Smooth muscle cell (in vitro differentiated cells): ENCODE measurements at regions not wholly inside any gene's neighbourhood (a gene's known extent, or its start where the extent isn't known, plus 50 kb on each side); places are given as distances from the start of the nearest gene placed in this dataset.

ENCODE experiments used
- DNase-seq: peaks from one replicate; lab custom pipeline; 2025; ENCODE audit not compliant: unreplicated experiment; lab: John Stamatoyannopoulos, UW
- H2AFZ ChIP-seq: fragments of 200-600 bp; sonication (generic); 2 replicates; pipeline ENCODE4 v1.6.0; 2016; ENCODE audit warnings: antibody characterized with exemption, low read depth, mild to moderate bottlenecking
- H3F3A ChIP-seq: fragments of 200-600 bp; sonication (generic); 2 replicates; pipeline ENCODE4 v1.6.0; 2017; ENCODE audit warnings: antibody characterized with exemption, low read depth
- H3K27ac ChIP-seq: fragments of 200-600 bp; sonication (generic); 2 replicates; pipeline ENCODE4 v1.5.1; 2016; ENCODE audit warnings: low read depth, mild to moderate bottlenecking
- H3K27me3 ChIP-seq: fragments of 200-600 bp; sonication (generic); 2 replicates; pipeline ENCODE4 v1.6.1; 2016; ENCODE audit warnings: low read depth, mild to moderate bottlenecking
- H3K36me3 ChIP-seq: fragments of 200-600 bp; sonication (generic); 2 replicates; pipeline ENCODE4 v1.5.1; 2016; ENCODE audit warnings: low read depth
- H3K4me1 ChIP-seq: fragments of 200-600 bp; sonication (generic); 2 replicates; pipeline ENCODE4 v1.5.1; 2016; ENCODE audit warnings: low read depth
- H3K4me2 ChIP-seq: fragments of 200-600 bp; sonication (generic); 2 replicates; pipeline ENCODE4 v1.6.0; 2016; ENCODE audit warnings: mild to moderate bottlenecking
- H3K4me3 ChIP-seq: fragments of 200-600 bp; sonication (generic); 2 replicates; pipeline ENCODE4 v1.5.1; 2016; ENCODE audit warnings: mild to moderate bottlenecking
- H3K79me2 ChIP-seq: fragments of 200-600 bp; sonication (generic); 2 replicates; pipeline ENCODE4 v1.6.0; 2016; ENCODE audit warnings: low read depth, mild to moderate bottlenecking
- H3K9ac ChIP-seq: fragments of 200-600 bp; sonication (generic); 2 replicates; pipeline ENCODE4 v1.6.0; 2016; ENCODE audit warnings: low read depth
- H3K9me3 ChIP-seq: fragments of 200-600 bp; sonication (generic); replicated peaks from 2 replicates; pipeline ENCODE4 v1.5.1; 2016; ENCODE audit warnings: low read depth
- H4K20me1 ChIP-seq: fragments of 200-600 bp; sonication (generic); 2 replicates; pipeline ENCODE4 v1.6.0; 2016; ENCODE audit warnings: low read depth
- WGBS: methylation state at CpG from one replicate; pipeline ENCODE4 v1.1.7; 2016; ENCODE audit warnings: low lambda C conversion rate; 5-methylcytosine and 5-hydroxymethylcytosine counted together
- TF ChIP-seq, protein P1 (sequence below): fragments of 200-600 bp; sonication (generic); IDR thresholded peaks from 2 replicates; pipeline ENCODE4 v1.5.1; 2017; ENCODE audit warnings: borderline replicate concordance, mild to moderate bottlenecking, antibody characterized with exemption; ENCODE audit not compliant: insufficient read depth, poor library complexity, severe bottlenecking

DNA sequence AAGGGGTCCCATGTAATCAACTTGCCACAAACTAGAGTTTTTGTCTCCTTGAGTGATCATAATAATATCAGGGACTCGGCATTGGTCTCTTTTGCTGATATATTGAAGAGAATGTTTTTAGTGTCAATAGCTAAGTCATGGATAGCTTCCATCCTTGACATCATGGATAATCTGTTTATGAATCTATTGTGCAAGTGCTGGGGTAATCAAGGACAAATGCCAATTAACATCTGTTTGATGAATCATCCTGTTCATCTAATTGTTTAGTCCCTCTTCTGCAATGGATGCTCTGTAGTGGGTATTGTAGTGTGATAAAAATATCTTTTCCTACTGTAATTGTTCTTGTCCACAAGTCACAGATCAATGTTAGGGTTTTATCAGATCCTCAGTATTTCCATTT, 607.5 kb upstream of the SEMA6A start:
- Histone ChIP-seq H3K9ac (no peak overlapping the region), H3K4me3 (no peak overlapping the region), H3K79me2 (no peaks in the 10 kb centered on the region), H3K9me3 (no peaks in the 10 kb centered on the region), H2AFZ (no peak overlapping the region), H3F3A (no peaks in the 10 kb centered on the region), H3K4me2 (no peak overlapping the region), H3K27me3 (no peaks in the 10 kb centered on the region), H3K27ac (no peak overlapping the region), H3K36me3 (no peaks in the 10 kb centered on the region), H3K4me1 (no peaks in the 10 kb centered on the region), H4K20me1 (no peaks in the 10 kb centered on the region)
- WGBS: 89% methylated on average over 1 of the region's 1 CpG
- TF ChIP-seq, protein P1, sequence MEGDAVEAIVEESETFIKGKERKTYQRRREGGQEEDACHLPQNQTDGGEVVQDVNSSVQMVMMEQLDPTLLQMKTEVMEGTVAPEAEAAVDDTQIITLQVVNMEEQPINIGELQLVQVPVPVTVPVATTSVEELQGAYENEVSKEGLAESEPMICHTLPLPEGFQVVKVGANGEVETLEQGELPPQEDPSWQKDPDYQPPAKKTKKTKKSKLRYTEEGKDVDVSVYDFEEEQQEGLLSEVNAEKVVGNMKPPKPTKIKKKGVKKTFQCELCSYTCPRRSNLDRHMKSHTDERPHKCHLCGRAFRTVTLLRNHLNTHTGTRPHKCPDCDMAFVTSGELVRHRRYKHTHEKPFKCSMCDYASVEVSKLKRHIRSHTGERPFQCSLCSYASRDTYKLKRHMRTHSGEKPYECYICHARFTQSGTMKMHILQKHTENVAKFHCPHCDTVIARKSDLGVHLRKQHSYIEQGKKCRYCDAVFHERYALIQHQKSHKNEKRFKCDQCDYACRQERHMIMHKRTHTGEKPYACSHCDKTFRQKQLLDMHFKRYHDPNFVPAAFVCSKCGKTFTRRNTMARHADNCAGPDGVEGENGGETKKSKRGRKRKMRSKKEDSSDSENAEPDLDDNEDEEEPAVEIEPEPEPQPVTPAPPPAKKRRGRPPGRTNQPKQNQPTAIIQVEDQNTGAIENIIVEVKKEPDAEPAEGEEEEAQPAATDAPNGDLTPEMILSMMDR: no peak
- DNase-seq: no peak

DNA sequence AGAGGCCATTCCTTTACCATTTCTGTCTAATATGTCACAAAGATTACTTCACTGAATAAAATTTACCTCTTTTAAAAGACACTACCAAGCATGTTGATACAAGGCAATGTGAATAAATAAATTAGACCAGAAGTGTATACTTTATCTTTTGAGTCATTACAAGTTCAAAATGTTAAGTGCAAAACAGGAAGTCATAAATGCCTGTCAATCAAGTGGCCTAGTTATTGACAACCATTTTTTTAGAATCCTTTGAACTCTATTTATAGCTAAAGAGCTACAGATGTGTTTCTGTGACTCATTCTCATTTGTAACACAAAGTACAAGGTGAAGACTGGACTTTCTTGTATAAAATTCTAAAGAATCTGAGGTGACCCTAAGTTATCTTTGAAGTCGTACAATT, 602.7 kb upstream of the SEMA6A start:
- Histone ChIP-seq H3K9me3 (no peaks in the 10 kb centered on the region), H3K27ac (no peak overlapping the region), H3K4me2 (no peak overlapping the region), H3K79me2 (no peaks in the 10 kb centered on the region), H3K4me1 (no peaks in the 10 kb centered on the region), H3K36me3 (no peaks in the 10 kb centered on the region), H3K4me3 (no peak overlapping the region), H3F3A (no peaks in the 10 kb centered on the region), H4K20me1 (no peaks in the 10 kb centered on the region), H3K9ac (no peak overlapping the region), H3K27me3 (no peaks in the 10 kb centered on the region), H2AFZ (no peak overlapping the region)
- 87% methylated on average over 1 of the region's 1 CpG for WGBS
- no peak for DNase-seq
- TF ChIP-seq, protein P1: no peak

DNA sequence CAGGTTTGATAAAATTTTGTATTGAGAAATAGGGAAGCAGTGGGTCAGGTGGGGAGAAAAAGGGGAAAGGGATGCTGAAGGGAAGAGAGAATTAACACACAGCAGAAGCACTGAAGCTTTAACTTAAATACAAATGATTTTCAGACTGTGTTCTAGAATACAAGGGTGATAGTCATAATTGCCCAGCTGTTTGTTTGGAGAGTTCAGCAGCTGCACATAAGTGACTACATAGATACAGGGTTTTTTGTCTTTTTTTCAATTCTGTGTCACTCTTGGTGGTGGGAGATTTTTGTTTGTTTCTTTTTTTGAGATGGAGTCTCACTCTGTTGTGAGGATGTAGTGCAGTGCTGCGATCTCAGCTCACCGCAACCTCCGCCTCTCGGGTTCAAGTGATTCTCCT, 590.4 kb upstream of the SEMA6A start:
- WGBS: 95% methylated on average over 4 of the region's 4 CpGs

More for the DNA sequence above, 590.4 kb upstream of the SEMA6A start:
- Histone ChIP-seq H3K4me1 (peaks cover 6% of the 10 kb centered on the region), H3K4me2 (no peak overlapping the region), H3K4me3 (no peak overlapping the region), H3K9me3 (no peaks in the 10 kb centered on the region), H3K9ac (no peak overlapping the region), H2AFZ (no peak overlapping the region), H3K79me2 (no peaks in the 10 kb centered on the region), H3K27ac (no peak overlapping the region), H3K27me3 (no peaks in the 10 kb centered on the region), H4K20me1 (no peaks in the 10 kb centered on the region), H3K36me3 (no peaks in the 10 kb centered on the region), H3F3A (no peaks in the 10 kb centered on the region)
- TF ChIP-seq, protein P1: no peak
- DNase-seq: no peak
